ENCODE measurements at regions not wholly inside any gene's neighbourhood (a gene's known extent, or its start where the extent isn't known, plus 50 kb on each side); places are given as distances from the start of the nearest gene placed in this dataset.

DNA sequence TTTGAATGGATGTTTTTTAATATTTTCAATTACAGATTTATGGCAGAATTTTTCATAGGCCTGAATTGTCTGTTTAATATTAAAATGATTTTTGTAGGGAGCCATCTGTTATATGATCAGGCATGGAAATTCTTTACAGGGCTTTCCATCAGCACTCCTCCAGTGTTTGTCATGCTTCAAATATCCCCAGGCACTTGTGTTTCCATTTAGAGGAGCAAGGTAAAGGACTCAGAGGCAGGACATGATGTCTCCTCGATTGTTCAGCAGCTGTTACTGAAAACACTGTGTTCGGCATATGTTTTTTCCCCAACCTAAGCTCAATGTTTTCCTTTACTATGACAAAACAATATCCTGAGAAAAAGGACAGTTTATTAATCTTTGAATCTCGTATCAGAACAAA lies 172.3 kb upstream of the RFX3 start:
- DNase-seq (ENCODE audit: low spot score in 2 of 2) = no peak
- H3K4me3 Mint-ChIP-seq = no peak overlapping the region
- no peaks in the 10 kb centered on the region for H3K36me3 Mint-ChIP-seq
- H3K4me1 Mint-ChIP-seq = no peaks in the 10 kb centered on the region
- H3K9me3 Mint-ChIP-seq = no peaks in the 10 kb centered on the region
- ATAC-seq = no peak
- H3K27ac Mint-ChIP-seq = no peak overlapping the region

DNA sequence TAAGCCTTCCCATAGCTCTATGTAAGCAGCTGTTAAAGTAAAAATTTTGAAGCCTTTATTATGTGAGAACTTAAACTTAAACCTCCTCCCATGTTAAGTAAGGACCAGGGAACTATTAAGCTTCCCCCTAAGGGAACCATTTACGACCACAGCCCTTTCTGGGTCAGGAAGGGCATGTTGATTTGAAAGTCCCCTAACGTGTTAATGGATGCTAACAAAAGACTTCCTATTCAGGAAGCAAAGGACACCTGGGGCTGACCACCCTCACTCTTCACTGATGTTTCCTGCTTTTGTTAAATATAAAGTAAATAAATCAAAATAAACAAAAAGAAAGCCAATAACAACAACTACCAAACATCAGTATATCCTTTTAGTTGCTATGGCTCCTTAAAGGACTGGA lies 170.6 kb upstream of the RFX3 start:
- Mint-ChIP-seq H3K9me3 (no peaks in the 10 kb centered on the region), H3K27ac (no peak overlapping the region), H3K4me3 (no peak overlapping the region), H3K4me1 (no peaks in the 10 kb centered on the region), H3K36me3 (no peaks in the 10 kb centered on the region)
- ATAC-seq (no peak), DNase-seq (ENCODE audit: low spot score in 2 of 2) (no peak)

DNA sequence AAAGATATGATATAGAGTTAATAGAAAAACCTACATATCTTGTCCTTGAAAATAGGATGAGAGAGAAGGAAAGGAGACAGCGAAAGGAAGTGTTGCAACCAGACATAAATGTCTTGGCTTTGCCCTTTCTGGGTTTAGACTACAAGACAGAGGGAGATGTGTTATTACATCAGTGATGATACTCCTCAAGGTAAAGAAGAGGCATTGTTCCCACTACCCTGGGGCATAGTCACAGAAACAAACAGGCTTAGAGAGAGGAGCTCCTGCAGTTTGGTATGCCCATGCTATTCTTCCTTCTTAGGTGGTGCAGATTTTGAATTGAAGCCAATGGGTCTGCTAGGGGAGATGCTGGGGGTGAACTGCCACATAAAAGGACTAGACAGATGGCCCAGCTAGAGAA lies 166.8 kb upstream of the RFX3 start:
- Mint-ChIP-seq H3K4me1 (no peaks in the 10 kb centered on the region), H3K9me3 (no peaks in the 10 kb centered on the region), H3K36me3 (no peaks in the 10 kb centered on the region), H3K4me3 (no peak overlapping the region), H3K27ac (no peak overlapping the region)
- DNase-seq (ENCODE audit: low spot score in 2 of 2) (no peak), ATAC-seq (no peak)

DNA sequence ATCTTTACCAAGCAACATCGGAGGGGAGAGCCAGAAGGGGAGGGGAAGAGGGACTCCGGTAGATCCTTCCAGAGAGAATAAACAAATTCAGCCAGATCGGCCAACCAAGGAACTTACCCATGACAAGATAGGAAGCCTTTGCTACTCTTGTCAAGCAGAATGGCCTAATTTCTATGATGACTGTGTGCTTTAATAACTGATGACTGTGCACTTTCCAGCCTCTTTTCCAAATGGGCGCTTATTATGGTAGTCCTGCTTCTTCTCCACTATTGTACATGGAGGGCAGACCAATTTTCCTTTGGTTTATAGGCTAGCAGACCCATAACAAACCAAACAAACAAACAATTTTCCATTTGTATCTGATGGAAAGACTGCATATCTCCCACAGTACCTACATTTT lies 163.8 kb upstream of the RFX3 start:
- Mint-ChIP-seq H3K4me3 (no peak overlapping the region), H3K36me3 (no peaks in the 10 kb centered on the region), H3K4me1 (no peaks in the 10 kb centered on the region), H3K9me3 (no peaks in the 10 kb centered on the region), H3K27ac (no peak overlapping the region)
- DNase-seq (ENCODE audit: low spot score in 2 of 2) (no peak), ATAC-seq (no peak)

DNA sequence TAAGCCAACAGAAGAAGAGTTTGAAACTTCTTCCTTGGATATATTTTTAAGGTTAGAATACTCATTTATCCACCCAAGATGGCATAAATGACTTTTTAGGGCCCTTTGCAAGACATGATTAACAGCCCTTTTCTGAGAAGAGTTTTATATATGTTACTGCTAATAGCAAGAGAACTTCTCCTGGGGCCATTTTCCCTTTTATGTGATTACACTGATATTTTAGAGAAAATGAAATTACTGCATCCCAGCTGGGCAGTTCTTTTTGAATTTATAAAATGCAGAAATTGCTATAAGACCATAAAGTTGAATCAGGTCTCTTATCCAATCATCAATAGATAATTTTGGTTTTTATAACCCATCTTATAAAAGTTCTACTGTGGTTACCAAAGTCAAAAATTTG lies 161.3 kb upstream of the RFX3 start:
- Mint-ChIP-seq H3K36me3 (no peaks in the 10 kb centered on the region), H3K4me3 (no peak overlapping the region), H3K27ac (no peak overlapping the region), H3K4me1 (no peaks in the 10 kb centered on the region), H3K9me3 (no peaks in the 10 kb centered on the region)
- no peak for ATAC-seq
- no peak for DNase-seq (ENCODE audit: low spot score in 2 of 2)

DNA sequence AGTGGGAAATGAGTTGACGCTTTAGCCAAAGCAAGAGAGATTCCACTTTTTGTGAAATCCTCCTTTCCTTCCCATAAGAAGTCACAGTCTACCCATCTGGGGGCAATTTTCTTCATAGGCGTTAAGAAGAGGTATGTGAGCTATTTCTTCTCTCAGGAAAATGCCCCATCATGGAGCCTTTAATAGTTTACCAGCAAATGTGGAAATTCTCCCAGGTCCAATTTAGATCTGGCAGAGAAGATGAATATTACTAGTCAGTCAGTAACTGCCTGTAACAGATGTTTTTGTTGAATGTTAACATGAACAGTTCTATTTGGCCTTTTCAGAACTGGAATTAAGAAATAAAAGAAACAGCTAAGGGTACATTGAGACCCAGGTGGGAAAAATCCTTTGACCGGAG lies 156.4 kb upstream of the RFX3 start:
- DNase-seq (ENCODE audit: low spot score in 2 of 2) (no peak), ATAC-seq (no peak)
- no peaks in the 10 kb centered on the region for H3K4me1 Mint-ChIP-seq
- H3K9me3 Mint-ChIP-seq = no peaks in the 10 kb centered on the region
- no peak overlapping the region for H3K4me3 Mint-ChIP-seq
- H3K27ac Mint-ChIP-seq = no peak overlapping the region
- no peaks in the 10 kb centered on the region for H3K36me3 Mint-ChIP-seq

DNA sequence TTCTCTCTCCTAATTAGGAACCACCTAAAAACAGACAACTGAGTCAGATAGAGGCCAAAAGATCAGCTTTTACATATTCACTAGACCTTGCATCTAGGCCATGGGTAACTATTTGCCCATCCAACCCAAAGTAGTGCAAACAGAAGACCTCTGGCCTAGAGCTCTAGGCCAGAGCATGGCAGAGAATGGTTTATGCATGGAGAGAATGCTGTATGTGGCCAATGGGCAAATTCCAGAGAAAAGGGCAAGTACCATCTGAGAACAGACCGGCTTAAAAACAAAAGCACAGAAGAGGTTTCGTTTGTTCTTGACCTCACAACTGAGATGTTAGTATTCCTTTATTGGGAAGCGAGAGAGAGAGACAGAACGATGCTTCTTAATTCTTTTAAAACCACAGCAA lies 151.7 kb upstream of the RFX3 start:
- no peaks in the 10 kb centered on the region for H3K4me1 Mint-ChIP-seq
- ATAC-seq = no peak
- H3K27ac Mint-ChIP-seq = no peak overlapping the region
- no peaks in the 10 kb centered on the region for H3K9me3 Mint-ChIP-seq
- H3K36me3 Mint-ChIP-seq = no peaks in the 10 kb centered on the region
- no peak overlapping the region for H3K4me3 Mint-ChIP-seq
- no peak for DNase-seq (ENCODE audit: low spot score in 2 of 2)

DNA sequence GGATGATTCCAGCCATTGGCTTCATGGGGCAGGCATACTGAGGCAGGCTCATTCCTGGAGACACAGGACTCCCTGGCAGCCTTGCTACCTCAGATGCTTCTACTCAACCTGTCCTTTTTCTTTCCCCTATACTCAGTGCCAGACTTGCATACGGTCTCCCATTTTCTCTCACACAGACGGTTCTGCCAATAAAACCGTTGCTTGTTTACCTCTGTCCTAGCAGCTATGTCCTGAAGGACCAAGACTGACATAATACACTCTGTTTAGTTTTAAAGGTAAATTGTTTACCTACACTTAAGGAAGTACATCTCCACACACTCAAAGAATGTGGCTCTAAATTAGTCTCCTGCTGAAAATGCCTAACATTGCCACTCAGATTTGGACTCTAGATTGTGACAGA lies 151.0 kb upstream of the RFX3 start:
- H3K9me3 Mint-ChIP-seq = no peaks in the 10 kb centered on the region
- ATAC-seq (no peak), DNase-seq (ENCODE audit: low spot score in 2 of 2) (no peak)
- no peaks in the 10 kb centered on the region for H3K36me3 Mint-ChIP-seq
- no peak overlapping the region for H3K27ac Mint-ChIP-seq
- H3K4me1 Mint-ChIP-seq = no peaks in the 10 kb centered on the region
- H3K4me3 Mint-ChIP-seq = no peak overlapping the region

DNA sequence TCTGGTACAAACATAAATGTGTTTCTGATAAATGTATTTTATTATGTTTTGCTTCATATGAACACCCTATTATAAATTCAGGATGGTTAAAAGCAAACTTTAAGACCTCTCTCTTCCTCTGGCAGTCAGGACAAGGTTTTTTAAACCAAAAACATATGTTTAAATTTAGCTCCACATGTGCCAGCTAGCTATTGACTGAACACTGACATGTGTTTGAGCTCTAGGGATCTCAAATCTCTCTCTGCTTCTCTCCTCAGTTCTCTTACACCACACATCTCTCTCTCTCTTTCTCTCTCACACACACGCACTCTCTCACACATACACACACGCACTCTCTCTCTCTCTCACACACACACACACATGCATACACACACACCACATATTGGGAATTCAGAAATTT lies 150.1 kb upstream of the RFX3 start:
- no peak for ATAC-seq
- Mint-ChIP-seq H3K27ac (no peak overlapping the region), H3K36me3 (no peaks in the 10 kb centered on the region), H3K4me1 (no peaks in the 10 kb centered on the region), H3K9me3 (no peaks in the 10 kb centered on the region), H3K4me3 (no peak overlapping the region)
- DNase-seq (ENCODE audit: low spot score in 2 of 2) = no peak

DNA sequence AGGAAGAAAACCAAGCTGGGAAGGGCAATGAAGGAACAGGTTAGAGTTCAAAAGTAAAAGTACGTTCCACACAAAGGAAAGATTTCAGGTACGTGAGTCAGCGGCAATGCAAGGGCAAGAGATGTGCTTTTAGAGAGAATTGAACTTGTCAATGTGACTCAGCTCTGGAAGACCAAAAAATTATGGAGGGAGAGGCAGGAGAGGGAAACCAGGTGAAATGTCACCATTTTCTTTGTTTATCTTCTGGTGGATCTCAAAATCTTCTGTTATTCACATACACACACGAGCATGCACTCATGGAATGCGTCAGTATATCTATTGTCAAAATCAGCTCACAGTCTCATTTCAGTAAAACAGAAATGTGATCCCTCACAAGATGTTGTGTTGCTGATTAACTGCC lies 148.8 kb upstream of the RFX3 start:
- no peaks in the 10 kb centered on the region for H3K9me3 Mint-ChIP-seq
- H3K4me1 Mint-ChIP-seq = no peaks in the 10 kb centered on the region
- DNase-seq (ENCODE audit: low spot score in 2 of 2) (no peak), ATAC-seq (no peak)
- no peak overlapping the region for H3K4me3 Mint-ChIP-seq
- H3K36me3 Mint-ChIP-seq = no peaks in the 10 kb centered on the region
- no peak overlapping the region for H3K27ac Mint-ChIP-seq

DNA sequence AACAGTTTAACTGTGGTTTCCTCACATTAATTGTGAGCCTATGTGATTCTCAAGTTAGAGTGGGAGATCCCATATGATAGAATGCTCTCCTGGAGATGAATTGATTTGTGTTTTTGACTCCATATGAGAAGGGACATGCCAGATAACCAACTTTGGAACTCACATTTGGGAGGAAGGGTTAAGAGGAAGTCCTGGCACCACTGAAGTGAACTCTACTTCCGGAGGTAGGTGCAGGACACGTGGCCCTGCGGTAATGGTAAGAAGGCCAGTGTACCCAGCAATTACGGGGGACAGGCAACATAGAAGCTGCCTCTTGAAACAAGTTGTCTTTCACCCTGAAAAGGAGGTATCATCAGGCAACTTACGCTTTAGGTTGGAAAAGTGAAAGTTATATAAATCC lies 146.6 kb upstream of the RFX3 start:
- no peak for DNase-seq (ENCODE audit: low spot score in 2 of 2)
- no peak for ATAC-seq
- H3K27ac Mint-ChIP-seq = no peak overlapping the region
- H3K4me3 Mint-ChIP-seq = no peak overlapping the region
- no peaks in the 10 kb centered on the region for H3K36me3 Mint-ChIP-seq
- H3K4me1 Mint-ChIP-seq = no peaks in the 10 kb centered on the region
- no peaks in the 10 kb centered on the region for H3K9me3 Mint-ChIP-seq

DNA sequence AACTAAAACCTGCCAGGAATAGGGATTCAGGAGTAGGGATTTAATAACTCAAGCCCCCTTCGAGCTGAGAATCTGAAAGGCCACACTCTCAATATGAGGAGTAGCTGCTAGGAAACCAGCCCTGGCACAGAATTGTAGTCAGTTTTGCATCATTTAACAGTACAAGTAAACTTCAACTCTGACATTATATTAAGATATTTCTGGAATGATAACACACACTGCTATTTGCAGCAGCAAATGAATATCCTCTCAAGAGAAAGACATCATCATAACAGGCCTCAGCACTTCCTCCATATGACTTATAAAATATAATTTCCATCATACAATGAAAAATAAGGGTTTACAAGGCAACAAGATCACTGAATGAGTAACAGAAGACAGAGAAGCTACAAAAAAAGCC lies 138.2 kb upstream of the RFX3 start:
- DNase-seq (ENCODE audit: low spot score in 2 of 2) (no peak), ATAC-seq (no peak)
- Mint-ChIP-seq H3K9me3 (no peaks in the 10 kb centered on the region), H3K27ac (no peak overlapping the region), H3K4me3 (no peak overlapping the region), H3K36me3 (no peaks in the 10 kb centered on the region), H3K4me1 (no peaks in the 10 kb centered on the region)

DNA sequence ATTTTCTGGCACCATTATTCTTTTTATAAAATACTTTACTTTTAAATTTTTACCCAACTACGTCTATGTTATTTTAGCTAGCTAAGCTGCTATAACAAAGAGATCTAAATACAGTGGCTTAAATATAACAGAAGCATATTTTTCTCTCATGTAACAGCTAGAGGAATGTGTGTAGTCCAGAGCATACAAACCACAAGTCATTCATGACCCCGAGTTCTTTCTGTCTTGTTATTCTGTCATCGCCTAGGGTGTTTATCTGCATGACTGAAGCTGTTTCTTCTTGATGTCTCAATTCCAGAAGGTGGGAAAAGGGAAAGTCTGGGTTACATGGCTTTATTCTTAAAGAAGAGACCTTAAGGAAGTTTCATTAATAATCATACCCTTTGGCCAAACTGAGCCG lies 136.9 kb upstream of the RFX3 start:
- no peaks in the 10 kb centered on the region for H3K9me3 Mint-ChIP-seq
- H3K36me3 Mint-ChIP-seq = no peaks in the 10 kb centered on the region
- DNase-seq (ENCODE audit: low spot score in 2 of 2) (no peak), ATAC-seq (no peak)
- no peak overlapping the region for H3K27ac Mint-ChIP-seq
- H3K4me1 Mint-ChIP-seq = peaks cover 10% of the 10 kb centered on the region
- no peak overlapping the region for H3K4me3 Mint-ChIP-seq

DNA sequence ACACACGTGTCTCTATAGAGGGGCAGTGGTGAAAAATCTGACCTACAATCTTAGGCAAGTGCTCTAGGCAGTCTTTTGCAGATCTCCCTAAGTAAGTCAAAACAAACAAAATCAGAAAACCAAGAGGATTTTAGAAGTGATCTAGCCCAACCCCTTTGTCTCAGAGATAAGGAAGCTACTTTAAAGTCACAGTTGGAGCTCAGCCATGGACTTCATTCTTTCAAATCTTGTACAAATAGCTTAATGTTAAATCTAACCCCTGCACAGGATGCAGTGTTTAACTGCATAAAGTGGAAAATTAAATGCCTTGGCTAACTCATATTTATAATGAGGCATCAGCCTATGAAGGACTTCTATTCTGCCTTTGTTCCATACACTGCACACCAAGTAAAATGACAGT lies 135.1 kb upstream of the RFX3 start:
- Mint-ChIP-seq H3K4me3 (no peak overlapping the region), H3K9me3 (no peaks in the 10 kb centered on the region), H3K27ac (no peak overlapping the region), H3K36me3 (no peaks in the 10 kb centered on the region), H3K4me1 (peaks cover 15% of the 10 kb centered on the region)
- DNase-seq (ENCODE audit: low spot score in 2 of 2) (no peak), ATAC-seq (no peak)

DNA sequence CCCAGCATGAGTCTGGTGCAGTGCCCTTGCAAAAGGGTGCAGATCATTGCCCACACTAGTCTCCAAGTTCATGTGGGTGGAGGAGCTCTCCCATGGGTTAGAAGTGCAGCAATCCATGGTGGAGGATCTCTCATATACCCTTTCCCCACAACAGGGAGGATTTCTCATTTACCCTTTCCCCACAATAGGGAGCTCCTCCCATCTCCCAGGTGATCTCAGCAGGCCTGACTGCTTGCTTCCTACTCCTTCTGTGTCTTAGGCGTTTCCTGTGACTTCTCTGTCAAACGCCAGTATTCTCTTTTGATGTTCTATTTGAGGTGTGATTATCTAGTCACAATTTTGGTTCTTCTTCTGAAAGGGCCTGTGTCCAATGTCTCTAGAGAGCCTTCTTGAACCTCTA lies 133.8 kb upstream of the RFX3 start:
- ATAC-seq (no peak), DNase-seq (ENCODE audit: low spot score in 2 of 2) (no peak)
- no peak overlapping the region for H3K4me3 Mint-ChIP-seq
- H3K9me3 Mint-ChIP-seq = no peaks in the 10 kb centered on the region
- no peak overlapping the region for H3K27ac Mint-ChIP-seq
- H3K4me1 Mint-ChIP-seq = peaks cover 15% of the 10 kb centered on the region
- no peaks in the 10 kb centered on the region for H3K36me3 Mint-ChIP-seq

DNA sequence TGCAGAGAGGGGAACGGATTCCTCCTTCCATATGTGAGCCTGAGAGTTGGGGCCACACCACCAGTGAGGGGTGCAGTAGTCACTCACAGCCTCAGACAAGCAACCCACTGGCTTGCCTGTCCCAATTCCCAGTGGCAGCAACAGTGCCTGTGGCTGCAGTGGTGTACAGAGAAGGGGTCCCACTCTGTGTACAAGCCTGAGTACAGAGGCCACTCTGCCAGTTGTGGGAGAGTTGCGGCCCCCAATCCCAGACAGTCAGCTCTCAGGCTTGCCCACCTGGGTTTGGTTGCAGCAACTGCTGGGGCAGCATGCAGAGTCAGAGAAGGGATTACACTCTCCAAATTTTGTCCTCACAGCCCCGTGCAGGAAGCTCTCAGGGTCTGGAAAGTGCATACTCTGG lies 133.2 kb upstream of the RFX3 start:
- Mint-ChIP-seq H3K36me3 (no peaks in the 10 kb centered on the region), H3K4me3 (no peak overlapping the region), H3K27ac (no peak overlapping the region), H3K4me1 (peaks cover 15% of the 10 kb centered on the region), H3K9me3 (no peaks in the 10 kb centered on the region)
- no peak for ATAC-seq
- no peak for DNase-seq (ENCODE audit: low spot score in 2 of 2)

DNA sequence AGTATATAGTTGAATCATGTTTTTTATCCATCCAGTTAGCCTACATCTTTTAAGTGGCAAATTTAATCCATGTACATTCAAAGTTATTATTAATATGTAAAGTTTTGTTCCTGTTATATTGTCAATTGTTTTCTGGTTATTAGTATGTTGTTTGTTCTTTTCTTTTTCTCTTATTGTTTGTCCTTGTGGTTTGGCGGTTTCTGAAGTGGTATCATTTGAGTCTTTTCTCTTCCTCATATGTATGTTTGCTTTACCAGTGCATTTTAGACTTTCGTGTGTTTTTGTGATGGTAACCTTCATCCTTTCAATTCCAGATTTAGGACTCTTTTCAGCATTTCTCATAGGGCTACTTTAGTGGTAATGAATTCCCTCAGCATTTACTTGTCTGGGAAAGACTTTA lies 130.4 kb upstream of the RFX3 start:
- DNase-seq (ENCODE audit: low spot score in 2 of 2) = no peak
- Mint-ChIP-seq H3K4me3 (no peak overlapping the region), H3K9me3 (no peaks in the 10 kb centered on the region), H3K4me1 (peaks cover 15% of the 10 kb centered on the region), H3K36me3 (no peaks in the 10 kb centered on the region), H3K27ac (no peak overlapping the region)
- ATAC-seq = no peak

Measured in stimulated activated effector memory CD8-positive, alpha-beta T cell treated with anti-CD3 and anti-CD28 coated beads, Interleukin-12 subunit alpha, Interleukin-12 subunit beta, amount 100 ng/mL, for 72 hours (primary cell).